ENCODE measurements at regions not wholly inside any gene's neighbourhood (a gene's known extent, or its start where the extent isn't known, plus 50 kb on each side); places are given as distances from the start of the nearest gene placed in this dataset.

GRCh38 chr2:220396287-220396686 is 768.9 kb downstream of the SLC4A3 start:
- intact Hi-C loops (cut with micrococcal nuclease), result no loop called here

DNA sequence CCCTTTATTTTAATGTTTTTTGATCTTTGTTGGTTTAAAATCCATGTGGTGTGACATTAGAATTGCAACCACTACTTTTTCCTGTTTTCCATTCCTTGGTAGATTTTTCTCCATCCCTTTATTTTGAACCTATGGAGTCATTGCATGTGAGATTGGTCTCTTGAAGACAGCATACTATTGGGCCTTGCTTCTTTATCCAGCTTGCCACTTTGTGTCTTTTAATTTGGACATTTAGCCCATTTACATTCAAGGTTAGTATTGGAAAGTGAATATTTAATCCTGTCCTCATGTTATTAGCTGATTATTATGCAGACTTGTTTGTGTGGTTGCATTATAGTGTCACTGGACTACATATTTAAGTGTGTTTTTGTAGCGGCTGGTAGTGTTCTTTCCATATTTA is 782.9 kb downstream of the SLC4A3 start:
- intact Hi-C loops (cut with micrococcal nuclease), result no loop called here

DNA sequence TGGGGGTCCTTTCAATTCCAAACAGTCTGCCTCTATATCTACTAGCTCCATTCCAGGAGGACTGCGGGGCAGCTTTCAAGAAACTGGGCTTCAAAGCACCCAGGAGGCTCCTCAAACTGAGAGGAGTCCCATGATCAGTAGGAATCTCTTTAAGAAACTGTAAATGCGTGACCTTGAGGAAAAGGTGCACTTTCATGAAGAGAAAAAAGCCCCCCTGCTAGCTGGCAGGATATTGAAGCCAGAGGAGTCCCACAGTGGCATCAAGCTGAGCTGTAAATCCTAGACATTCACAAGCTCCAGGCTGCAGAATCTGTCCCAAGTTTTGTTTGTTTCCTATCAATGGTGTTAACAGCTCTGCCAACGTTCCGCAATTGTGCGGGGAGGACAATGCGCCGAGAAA is 790.1 kb downstream of the SLC4A3 start:
- intact Hi-C loops (cut with micrococcal nuclease), result no loop called here

DNA sequence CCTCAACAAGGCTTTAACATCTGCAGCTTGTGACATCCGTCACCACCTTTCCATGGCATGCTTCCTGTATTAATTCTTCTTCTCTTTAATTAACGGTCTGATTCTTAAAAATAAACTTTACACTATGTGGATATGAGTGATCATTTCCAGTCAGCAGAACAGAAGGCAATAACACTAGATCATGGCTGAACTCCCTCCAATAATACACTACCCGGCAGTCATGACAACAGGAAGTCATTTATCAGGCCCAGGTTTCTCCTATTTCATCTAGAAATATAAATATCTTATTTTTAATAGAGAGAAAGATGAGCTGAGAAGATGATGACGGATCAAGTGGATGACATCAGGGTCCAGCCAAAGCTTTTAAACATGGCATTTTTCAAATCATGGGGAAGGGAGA is 792.2 kb downstream of the SLC4A3 start:
- intact Hi-C loops (cut with micrococcal nuclease), result no loop called here

DNA sequence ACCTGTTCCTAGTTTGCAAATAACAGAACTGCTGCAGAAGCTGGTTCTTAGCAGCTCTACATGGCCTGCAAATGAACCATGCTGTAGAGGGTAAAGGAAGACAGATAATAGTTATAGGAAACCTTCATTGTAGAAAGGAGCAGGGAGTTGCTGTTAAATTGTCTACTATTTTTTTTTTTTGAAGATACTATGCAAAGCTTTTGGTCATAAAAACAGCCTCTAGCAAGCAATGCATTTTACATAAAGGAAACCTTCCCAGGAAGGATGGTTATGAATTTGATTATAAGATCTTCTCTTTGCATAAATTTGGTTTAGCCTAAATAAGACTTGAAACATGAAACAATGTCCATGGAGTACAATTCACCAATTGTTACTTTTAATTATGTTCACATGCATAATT is 793.4 kb downstream of the SLC4A3 start:
- intact Hi-C loops (cut with micrococcal nuclease), result no loop called here

DNA sequence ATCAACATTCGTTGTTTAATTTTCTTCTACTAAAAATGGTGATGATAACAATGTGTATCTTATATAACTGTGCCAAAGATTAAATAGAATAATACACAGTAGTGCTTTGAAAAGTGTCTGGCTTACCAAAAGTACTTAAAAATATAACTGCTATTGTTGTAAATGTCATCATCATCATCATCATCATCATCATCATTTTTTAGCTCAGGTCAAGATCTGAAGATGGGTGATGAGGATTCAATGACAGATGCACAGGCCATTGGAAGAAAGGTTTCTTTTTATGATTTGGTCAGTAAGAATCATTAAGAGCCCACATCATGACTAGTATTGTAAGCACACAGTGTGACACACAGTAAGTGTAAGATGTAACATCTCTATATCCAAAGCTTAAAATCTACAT is 795.2 kb downstream of the SLC4A3 start:
- intact Hi-C loops (cut with micrococcal nuclease), result no loop called here

- intact Hi-C loops (cut with micrococcal nuclease), result no loop called here
Observed at GRCh38 chr2:220424561-220424960, 797.1 kb downstream of the SLC4A3 start.

- intact Hi-C loops (cut with micrococcal nuclease), result no loop called here
Observed at GRCh38 chr2:220432645-220433044, 805.2 kb downstream of the SLC4A3 start.

GRCh38 chr2:220433131-220433530 is 805.7 kb downstream of the SLC4A3 start:
- intact Hi-C loops (cut with micrococcal nuclease), result no loop called here

- intact Hi-C loops (cut with micrococcal nuclease), result no loop called here
Observed at GRCh38 chr2:220434385-220434784, 807.0 kb downstream of the SLC4A3 start.

DNA sequence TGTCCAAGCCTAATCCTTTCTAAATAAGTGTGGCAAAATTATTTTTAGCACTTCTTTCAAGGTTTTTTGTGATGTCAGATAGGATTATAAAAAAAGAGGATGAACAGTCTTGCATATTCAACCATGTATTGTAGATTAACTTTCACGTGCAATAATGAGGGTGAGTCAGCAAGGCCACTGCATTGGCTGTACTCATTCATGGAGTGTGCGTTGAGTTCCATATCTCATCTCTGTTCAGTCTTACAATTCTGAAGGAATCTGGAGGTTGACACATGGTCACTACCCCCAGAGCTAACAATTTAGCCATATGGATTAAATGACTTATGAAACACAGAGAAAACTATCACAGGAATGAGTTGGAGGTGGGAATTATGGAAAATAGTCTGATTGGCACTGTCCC is 810.5 kb downstream of the SLC4A3 start:
- intact Hi-C loops (cut with micrococcal nuclease), result no loop called here

GRCh38 chr2:220440731-220441130 is 813.3 kb downstream of the SLC4A3 start:
- intact Hi-C loops (cut with micrococcal nuclease), result no loop called here

DNA sequence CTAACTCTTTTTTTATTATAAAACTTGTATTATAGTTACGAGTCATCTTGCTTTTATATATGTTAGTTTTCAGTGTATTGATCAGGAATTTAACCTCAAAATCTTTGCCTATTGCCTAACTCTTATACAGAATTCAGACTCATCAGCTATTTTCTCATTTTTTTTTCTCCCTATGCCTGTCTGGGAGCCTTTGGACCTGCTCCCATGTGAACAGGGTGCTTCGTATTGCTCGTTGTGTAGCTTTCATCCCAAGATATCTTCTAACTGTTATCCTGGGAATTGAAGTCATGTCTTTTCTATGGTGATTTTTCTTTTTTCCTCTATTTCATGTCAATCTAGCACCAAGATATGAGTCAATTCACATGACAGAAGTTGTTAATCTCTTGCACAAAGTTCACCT is 814.0 kb downstream of the SLC4A3 start:
- intact Hi-C loops (cut with micrococcal nuclease), result no loop called here

- intact Hi-C loops (cut with micrococcal nuclease), result no loop called here
Observed at GRCh38 chr2:220442012-220442411, 814.6 kb downstream of the SLC4A3 start.

- intact Hi-C loops (cut with micrococcal nuclease), result no loop called here
Observed at GRCh38 chr2:220445429-220446105, 818.1 kb downstream of the SLC4A3 start.

DNA sequence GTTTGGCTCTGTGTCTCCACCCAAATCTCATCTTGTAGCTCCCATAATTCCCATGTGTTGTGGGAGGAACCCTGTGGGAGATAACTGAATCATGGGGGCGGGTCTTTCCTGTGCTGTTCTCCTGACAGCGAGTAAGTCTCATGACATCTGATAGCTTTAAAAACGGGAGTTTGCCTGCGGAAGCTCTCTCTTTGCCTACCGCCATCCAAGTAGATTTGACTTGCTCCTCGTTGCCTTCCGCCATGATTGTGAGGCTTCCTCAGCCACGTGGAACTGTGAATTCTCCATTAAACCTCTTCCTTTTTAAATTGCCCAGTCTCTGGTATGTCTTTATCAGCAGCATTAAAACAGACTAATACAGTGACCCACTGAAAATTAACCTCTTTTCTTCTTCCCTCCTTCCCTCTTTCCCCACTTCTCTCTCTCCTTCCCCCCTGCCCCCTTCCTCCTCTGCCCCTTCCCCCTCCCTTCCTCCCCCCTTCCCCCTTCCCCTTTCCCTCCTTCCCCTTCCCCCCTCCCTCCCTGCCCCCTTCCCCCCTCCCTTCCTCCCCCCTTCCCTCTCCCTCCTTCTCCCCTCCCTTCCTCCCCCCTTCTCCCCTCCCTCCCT is 818.8 kb downstream of the SLC4A3 start:
- intact Hi-C loops (cut with micrococcal nuclease), result no loop called here

GRCh38 chr2:220450846-220451245 is 823.4 kb downstream of the SLC4A3 start:
- intact Hi-C loops (cut with micrococcal nuclease), result no loop called here

DNA sequence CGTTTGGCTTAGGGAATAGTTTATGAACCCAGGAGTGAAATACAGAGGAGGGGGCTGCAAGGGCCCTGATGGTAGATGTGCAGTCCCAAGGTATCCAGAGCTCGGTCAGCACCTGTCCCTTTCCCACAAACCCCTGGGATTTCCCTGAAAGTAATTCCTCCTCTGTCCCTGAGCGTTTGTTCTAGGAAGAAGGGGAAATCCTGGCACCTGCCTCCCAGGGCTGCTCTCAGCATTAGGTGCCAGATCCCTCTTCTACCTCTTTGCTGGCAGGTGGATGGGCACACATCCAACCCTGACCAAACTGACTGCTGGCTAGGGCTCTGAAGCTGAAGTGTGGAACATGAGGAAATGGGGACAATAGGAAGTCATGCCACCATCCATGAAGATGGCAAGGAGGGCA is 824.0 kb downstream of the SLC4A3 start:
- intact Hi-C loops (cut with micrococcal nuclease), result no loop called here

DNA sequence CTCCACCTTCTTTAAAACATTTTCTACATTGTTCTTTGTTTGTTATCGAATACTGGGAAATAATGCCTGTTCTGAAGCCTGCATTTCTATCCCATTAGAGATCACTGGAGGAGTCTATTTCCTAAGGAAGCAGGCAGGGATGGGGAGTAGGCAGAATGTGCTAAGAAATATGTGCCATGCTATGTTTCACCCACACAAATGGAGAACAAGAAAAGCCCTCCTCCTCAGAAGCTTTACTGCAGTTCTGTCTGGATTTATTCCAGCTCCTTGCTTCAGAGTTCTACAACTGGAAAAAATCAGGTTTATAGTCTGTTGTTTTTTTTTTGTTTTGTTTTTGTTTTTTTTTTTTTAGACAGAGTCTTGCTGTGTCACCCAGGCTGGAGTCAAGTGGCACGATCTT is 825.1 kb downstream of the SLC4A3 start:
- intact Hi-C loops (cut with micrococcal nuclease), result no loop called here

DNA sequence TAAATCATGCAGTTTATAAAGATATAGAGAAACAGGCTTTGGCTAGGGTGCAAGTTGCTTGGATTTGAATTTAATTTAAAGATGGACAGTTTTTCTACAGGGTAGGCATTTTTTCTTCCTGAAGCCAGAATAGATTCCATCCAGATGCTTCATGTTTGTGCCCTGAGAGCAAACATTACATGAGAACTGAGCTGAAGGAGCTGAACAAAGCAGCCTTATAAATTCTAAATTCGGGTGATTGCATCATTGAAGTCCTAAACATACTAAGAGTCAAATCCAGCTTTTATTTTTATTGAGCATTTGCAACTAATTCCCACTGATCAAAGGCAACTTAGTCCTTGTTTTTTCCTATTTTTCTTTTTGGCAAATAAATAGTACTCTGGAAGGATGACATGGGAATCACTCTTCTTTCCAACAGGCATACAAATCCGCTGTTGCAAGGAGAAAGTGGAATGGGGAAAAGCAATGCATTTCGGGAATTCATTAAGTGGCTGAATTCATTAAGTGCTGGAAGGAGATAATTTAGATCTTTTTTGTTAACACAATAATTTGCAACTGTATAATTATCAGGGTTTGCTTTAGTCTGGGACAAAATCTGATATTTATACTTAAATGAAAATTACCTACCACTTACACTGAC is 828.0 kb downstream of the SLC4A3 start:
- intact Hi-C loops (cut with micrococcal nuclease), result no loop called here

- intact Hi-C loops (cut with micrococcal nuclease), result no loop called here
Observed at GRCh38 chr2:220458051-220458450, 830.6 kb downstream of the SLC4A3 start.

GRCh38 chr2:220460257-220460985 is 833.0 kb downstream of the SLC4A3 start:
- intact Hi-C loops (cut with micrococcal nuclease), result no loop called here
